PFSK-1 (cell line): ENCODE measurements at regions not wholly inside any gene's neighbourhood (a gene's known extent, or its start where the extent isn't known, plus 50 kb on each side); places are given as distances from the start of the nearest gene placed in this dataset.

Source experiments
- POLR2AphosphoS5 ChIP-seq: IDR thresholded peaks from 2 replicates; pipeline ENCODE4 v1.6.1; 2012; ENCODE audit warnings: low read depth, mild to moderate bottlenecking, control low read depth, low read length, moderate library complexity
- REST ChIP-seq, 2 experiments: IDR thresholded peaks; 2 replicates each; pipeline versions ENCODE4 v1.6.1 to v1.8.0; 2011 to 2012; ENCODE audit warnings: low read depth in 2 of 2, low read length in 2 of 2, control low read depth in 1 of 2, inconsistent platforms in 1 of 2, mild to moderate bottlenecking in 1 of 2, moderate library complexity in 1 of 2; ENCODE audit not compliant: insufficient read depth in 1 of 2
- TAF1 ChIP-seq: IDR thresholded peaks from 2 replicates; pipeline ENCODE4 v1.6.1; 2012; ENCODE audit warnings: low read length, control low read depth, borderline replicate concordance; ENCODE audit not compliant: insufficient read depth

GRCh38 chr2:13522096-13522495, 805.4 kb downstream of the TRIB2 start:
- no peak for TF ChIP-seq TAF1
- TF ChIP-seq POLR2AphosphoS5, result no peak
- no peak for TF ChIP-seq REST (IDR thresholded peaks at IDR 0.05; ENCODE audit: insufficient read depth in 1 of 2, low read depth in 2 of 2, low read length in 2 of 2)
